ENCODE measurements at regions not wholly inside any gene's neighbourhood (a gene's known extent, or its start where the extent isn't known, plus 50 kb on each side); places are given as distances from the start of the nearest gene placed in this dataset.
A peak's percentile ranks its signal among the peaks of the same experiment; 100 is the strongest.

DNA sequence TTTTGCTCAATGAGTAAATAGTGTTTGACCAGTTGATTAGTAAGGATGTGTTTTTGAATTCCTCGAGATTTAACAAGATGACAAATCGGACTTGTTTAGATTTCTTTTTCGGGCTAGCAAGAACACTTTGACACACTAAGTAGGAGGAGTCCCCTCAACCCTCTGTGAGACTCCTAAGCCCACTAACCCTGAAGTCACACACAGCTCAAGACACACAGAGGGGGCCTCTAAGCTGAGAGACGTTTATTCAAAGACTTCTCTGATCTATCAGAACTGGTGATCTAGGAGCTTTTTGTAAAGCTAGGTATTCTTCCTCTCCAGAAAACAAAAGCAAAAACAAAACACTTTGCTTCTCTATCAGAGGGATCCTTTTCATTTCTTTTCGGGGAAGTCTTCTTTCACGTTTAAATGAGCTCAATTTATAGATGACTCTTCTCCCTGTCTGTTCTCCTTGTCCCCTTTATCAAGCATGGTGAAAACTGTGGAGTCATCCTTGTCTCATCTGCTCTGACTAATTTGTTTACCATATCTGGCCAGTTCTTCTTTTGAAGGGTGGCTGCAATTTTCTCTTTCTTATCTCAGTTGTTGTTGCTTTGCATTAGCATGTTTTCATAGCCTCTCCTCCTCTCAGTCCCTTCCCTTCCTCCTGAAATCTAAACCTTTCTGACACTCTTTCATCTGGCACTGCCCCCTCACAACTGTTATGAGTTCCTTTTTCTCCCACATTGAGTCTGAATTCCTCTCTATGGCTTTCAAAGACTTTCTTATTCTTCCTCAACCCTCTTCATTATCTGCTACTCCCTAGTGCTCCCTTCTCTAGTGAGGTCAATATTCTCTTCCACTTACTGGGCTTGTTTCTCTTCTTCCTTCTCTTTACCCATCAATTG, 68.5 kb upstream of the RAI14 start (continued):
- TF ChIP-seq DEAF1 (CRISPR knock-in tag; IDR thresholded peaks at IDR 0.05) (peak; percentile 35), BDP1 (IDR thresholded peaks at IDR 0.05; ENCODE audit: insufficient read depth, insufficient read length) (no peak), ZNF395 (CRISPR knock-in tag; IDR thresholded peaks at IDR 0.05) (peak; percentile 75), ZNF146 (CRISPR knock-in tag; IDR thresholded peaks at IDR 0.05; ENCODE audit: unreplicated experiment) (no peak), DPF2 (IDR thresholded peaks at IDR 0.05) (peak; percentile 99), MECOM (CRISPR knock-in tag; IDR thresholded peaks at IDR 0.05) (peak; percentile 73), FOXK1 (CRISPR knock-in tag; IDR thresholded peaks at IDR 0.05; ENCODE audit: borderline replicate concordance) (no peak), ZNF134 (CRISPR knock-in tag; conservative IDR thresholded peaks at IDR 0.05) (no peak), ZNF707 (CRISPR knock-in tag; conservative IDR thresholded peaks at IDR 0.05) (no peak), REST (IDR thresholded peaks at IDR 0.05; ENCODE audit: borderline replicate concordance) (peak; percentile 29; the same call in 1 of the 2 replicates), REST (CRISPR knock-in tag; IDR thresholded peaks at IDR 0.05; ENCODE audit: low read depth) (no peak), HIVEP1 (CRISPR knock-in tag; IDR thresholded peaks at IDR 0.05) (no peak), MBD2 (IDR thresholded peaks at IDR 0.05; ENCODE audit: borderline replicate concordance, low read depth) (0 out of 2 replicates have a peak, but pooled peaks have one; percentile 37), HDGF (IDR thresholded peaks at IDR 0.05) (peak; percentile 91)
- TF ChIP-seq, protein P1, sequence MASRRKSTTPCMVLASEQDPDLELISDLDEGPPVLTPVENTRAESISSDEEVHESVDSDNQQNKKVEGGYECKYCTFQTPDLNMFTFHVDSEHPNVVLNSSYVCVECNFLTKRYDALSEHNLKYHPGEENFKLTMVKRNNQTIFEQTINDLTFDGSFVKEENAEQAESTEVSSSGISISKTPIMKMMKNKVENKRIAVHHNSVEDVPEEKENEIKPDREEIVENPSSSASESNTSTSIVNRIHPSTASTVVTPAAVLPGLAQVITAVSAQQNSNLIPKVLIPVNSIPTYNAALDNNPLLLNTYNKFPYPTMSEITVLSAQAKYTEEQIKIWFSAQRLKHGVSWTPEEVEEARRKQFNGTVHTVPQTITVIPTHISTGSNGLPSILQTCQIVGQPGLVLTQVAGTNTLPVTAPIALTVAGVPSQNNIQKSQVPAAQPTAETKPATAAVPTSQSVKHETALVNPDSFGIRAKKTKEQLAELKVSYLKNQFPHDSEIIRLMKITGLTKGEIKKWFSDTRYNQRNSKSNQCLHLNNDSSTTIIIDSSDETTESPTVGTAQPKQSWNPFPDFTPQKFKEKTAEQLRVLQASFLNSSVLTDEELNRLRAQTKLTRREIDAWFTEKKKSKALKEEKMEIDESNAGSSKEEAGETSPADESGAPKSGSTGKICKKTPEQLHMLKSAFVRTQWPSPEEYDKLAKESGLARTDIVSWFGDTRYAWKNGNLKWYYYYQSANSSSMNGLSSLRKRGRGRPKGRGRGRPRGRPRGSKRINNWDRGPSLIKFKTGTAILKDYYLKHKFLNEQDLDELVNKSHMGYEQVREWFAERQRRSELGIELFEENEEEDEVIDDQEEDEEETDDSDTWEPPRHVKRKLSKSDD (conservative IDR thresholded peaks at IDR 0.05; ENCODE audit: low read length): no peak

Measured in K562 (cell line).